Urothelium cell line (cell line): ENCODE measurements at regions not wholly inside any gene's neighbourhood (a gene's known extent, or its start where the extent isn't known, plus 50 kb on each side); places are given as distances from the start of the nearest gene placed in this dataset.
"Not testable (repeated sequence)": the region's sequence is repeated elsewhere in the genome, so short reads cannot be mapped to it uniquely, and the experiment has no call there.

Experiments used
- DNase-seq: peaks from one replicate; pipeline ENCODE4 v3.0.0; 2011; ENCODE audit warnings: low spot score, mixed read lengths
- FAIRE-seq: peaks from 2 replicates; lab custom pipeline; 2011; peaks lifted over from hg19 to GRCh38; lab: Jason Lieb, UNC

DNA sequence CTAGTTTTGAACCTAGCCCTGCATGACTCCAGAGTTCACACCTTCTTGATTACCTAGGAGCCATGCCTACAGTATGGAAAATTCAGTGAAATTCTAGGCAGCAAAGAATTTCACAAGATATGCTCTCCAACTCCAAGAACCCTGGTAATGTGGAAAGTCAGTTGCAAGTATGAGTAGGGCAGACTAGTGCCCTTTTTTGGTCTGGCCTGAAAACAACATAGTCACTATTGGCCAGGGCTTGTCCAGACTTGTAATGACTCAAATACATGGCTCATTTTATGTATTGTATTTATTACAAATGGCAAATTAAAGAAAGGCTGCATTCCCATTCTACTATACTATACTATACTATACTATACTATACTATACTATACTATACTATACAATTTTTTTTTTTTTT is 160.4 kb downstream of the ESM1 start:
- FAIRE-seq = no peak
- DNase-seq = no peak

DNA sequence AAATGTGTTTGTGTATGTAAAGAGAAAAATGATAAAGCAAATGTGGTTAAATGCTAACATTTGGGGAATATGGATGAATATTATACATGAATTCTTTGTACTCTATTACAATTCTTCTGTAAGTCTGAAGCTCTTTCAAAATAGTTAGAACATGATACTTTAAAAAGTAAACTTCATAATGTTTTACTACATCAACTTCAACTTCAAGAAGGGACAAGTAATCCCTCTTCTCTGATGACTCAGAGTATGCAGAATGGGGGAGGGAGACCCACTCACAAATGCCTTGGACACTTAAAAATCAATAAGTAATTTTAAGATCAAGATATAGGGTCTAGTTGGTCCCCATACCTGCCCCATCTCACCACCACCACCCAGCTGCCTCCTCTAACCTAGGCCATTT is 162.4 kb downstream of the ESM1 start:
- FAIRE-seq (no peak), DNase-seq (no peak)

DNA sequence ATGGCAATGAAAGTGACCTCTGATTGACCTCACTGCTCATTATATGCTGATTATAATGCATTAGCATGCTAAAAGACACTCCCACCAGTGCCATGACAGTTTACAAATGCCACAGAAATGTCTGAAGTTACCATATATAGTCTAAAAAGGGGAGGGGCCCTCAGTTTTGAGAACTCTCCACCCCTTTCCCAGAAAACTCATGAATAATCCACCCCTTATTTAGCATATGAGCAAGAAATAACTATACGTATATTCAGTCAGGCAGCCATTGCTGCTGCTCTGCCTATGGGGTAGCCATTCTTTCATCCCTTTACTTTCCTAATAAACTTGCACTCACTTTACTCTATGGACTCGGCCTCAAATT is 163.1 kb downstream of the ESM1 start:
- DNase-seq (no peak), FAIRE-seq (no peak)

DNA sequence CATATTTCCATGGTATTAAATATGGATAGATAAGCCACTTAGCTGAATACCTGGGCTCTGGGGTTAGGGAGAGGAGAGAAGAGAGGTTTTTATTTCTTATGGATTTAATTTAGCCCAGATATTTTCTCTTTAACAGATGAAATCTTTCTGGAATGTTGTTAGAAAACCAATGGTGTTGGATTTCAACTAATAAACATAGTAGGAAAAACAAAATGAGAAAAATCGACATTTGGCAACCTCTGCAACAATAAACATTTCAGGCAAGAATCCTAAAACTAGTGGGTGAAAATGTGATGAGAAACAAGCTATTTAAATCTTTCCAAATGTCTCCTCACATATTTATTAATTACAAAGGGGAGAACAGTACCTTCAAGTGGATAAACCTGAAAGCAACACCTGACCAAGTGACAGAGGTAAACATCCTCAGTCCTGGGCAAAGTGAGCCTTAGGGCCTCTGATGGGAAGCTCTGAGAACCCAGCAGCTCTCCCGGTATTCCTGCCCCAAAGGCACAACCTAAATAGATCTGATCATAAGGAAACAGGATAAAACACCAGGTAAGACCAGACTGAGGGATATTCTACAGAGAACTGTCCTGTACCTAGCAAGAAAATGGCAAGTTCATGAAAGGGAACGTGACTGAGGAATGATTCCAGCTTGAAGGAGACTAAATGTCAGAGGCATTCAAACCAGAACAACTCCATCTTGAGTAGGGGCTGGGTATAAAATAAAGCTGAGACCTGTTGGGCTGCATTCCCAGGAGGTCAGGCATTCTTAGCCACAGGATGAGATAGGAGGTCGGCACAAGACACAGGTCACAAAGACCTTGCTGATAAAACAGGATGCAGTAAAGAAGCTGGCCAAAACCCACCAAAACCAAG is 163.7 kb downstream of the ESM1 start:
- DNase-seq = no peak
- FAIRE-seq = peak; percentile 23

DNA sequence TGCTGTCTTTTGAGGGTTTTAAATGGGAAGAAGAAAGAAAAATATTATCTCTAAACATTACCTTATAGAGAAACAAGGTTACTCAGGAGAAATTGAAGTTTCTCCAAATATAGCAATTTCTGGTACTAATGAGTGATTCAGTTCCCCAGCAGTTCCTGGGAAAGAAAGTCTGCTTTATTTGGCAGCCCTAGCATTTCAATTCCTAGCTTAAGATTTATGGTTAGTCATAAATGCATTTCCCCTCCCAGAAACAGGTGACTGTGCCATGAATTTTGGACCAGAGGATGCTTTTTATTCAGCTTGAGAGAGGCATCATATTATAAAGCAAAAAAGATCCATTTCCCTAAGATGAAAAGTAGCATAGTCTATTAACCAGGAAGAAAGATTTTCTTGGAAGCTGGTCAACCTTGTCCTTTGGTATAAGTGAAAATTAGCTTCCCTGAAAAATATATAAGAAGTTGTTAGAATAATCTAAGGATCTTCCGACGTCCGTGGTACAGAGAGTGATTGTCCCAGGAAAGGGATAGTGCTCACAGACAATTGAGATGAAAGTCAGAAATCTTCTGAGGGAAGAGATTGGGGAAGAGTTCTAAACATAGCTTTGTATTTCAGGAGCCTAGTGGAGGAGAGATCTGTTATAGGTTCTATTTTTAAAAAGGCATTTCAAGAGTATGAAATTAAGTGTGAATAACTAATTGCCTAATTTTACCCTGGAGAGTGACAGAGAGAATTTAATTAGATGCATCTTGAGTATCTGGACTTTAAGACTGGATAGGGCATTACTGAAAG is 164.9 kb downstream of the ESM1 start:
- FAIRE-seq = no peak

DNA sequence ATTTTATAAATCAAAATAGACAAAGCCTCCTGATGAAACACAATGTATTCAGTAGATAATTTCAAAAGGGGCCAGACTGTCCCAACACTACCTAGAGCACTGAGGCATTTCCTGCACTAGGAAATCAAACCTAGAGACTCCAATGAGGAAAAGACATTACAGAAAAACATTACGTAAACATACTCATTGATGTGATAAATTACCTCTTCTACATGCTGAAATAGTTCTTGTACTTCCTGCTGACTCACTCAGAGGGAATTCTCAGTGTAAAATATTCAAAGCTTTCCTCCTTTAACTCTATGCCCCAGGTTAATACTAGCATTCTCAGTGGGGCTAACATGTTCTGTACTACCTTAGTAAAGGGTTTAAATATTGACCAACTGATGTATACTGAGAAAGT is 178.0 kb downstream of the ESM1 start:
- FAIRE-seq (no peak), DNase-seq (peak; percentile 49)

More for the DNA sequence above, 164.9 kb downstream of the ESM1 start:
- no peak for DNase-seq

DNA sequence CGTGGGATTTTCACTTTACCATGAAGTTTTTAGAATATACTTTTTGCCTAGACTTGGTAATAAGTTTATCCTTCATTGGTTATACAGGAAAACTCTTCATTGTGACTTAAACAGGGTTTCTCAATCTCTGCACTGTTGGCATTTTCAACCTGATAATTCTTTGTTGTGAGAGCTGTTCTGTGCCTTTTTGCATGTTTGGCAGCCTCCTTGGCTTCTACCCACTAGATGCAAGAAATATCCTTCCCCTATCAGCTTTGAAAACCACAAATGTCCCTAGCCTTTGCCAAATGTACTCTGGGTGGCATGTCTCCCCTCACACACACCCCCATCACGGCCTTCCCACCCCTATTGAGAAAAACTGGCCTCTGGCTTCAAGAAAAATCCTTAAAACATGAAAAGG is 180.9 kb downstream of the ESM1 start:
- DNase-seq = no peak
- no peak for FAIRE-seq

DNA sequence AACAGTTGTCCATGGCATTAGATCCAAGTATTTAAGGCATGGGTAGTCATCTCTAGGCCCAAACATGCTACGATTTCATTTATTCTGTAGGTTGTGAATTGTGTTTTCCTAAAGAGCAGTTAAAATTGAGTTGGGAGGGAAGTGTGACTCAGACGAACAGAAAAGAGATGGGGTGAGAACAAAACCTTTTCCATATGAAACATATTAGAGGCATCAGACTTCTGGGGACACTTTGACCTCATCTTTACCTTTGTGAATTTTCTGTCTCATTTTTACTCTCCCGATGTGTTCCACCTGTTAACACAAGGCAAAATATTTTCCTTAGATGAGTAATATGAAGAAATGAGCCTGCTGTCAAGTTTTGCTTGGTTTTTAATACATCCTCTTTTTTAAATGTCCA is 181.3 kb downstream of the ESM1 start:
- FAIRE-seq (no peak), DNase-seq (no peak)

DNA sequence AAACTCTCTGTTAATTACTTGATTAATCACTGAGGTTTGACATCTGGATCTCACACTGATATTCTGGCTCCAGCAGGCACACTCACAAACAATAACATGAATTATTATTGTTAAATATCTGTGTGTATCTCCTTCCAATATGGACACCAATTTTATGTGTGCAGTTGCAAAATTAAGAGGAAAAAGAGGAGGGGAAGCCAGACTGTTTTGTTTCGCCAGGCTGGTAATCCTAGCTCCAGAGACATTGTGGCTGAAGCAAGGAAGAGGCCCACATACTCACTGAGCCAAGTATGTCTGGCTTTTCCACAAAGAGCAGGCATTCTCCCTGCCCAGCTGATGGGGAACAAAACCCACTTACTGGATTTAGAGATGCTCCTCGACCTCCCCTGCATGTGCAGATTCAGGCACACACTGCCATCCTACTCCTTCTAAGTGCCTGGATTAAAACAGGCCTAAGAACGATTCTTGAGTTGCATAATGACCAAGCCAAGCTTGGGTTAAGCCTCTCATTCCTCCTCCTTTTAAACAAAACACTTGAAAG is 181.9 kb downstream of the ESM1 start:
- DNase-seq (no peak), FAIRE-seq (no peak)

DNA sequence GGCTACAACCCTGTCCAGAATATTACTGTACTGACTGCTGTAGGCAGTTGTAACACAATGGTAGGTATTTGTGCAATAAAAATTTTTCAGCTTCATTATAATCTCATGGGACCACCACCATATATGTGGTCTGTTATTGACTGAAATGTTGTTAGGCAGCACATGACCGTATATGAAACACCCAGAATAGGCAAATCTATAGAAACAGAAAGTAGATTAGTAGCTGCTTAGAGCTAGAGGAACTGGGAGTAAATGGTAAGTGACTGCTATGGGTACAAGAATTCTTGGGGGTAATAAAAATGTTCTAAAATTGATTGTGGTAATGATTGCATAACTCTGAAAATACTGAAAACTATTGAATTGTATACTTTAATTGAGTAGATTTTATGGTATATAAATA is 185.7 kb downstream of the ESM1 start:
- no peak for FAIRE-seq
- no peak for DNase-seq

DNA sequence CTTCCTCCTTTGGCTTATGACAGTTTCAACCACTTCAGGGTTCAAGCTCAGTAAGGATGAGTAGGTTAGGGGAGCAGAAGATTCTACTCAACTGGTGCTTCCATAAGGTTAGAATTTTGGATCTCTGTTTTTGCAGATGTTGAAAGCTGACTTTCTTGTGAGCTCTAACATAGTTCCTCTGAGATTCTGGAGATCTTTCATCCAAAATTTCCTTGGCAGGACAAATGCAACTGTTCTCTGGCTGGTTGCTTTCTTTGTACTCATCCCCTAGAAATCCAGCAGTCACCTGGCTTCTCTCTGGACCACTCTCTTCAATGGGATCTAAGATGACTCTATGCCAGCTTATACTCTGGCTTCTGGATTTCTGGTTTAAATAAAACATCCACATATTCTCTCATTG is 189.6 kb downstream of the ESM1 start:
- no peak for FAIRE-seq

DNA sequence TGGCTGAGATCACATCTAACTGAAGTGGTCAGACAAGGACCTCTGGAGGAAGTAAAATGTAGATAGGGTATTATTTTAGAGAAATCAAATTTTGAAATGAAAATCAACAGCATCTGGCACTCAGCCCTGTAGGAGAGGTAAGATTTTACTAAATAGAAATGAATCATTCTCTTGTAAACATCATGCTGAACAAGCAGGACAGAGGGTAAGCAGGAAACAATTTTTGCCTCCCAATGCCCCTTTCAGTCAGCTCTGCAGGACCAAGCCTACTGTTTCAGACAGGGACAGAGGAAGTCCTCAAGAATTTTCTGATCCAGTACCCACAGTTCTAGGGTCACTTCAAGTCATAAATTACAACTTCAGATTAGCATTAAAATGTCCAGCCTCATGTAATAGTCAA is 190.1 kb downstream of the ESM1 start:
- no peak for DNase-seq
- FAIRE-seq = no peak

More for the DNA sequence above, 189.6 kb downstream of the ESM1 start:
- no peak for DNase-seq

DNA sequence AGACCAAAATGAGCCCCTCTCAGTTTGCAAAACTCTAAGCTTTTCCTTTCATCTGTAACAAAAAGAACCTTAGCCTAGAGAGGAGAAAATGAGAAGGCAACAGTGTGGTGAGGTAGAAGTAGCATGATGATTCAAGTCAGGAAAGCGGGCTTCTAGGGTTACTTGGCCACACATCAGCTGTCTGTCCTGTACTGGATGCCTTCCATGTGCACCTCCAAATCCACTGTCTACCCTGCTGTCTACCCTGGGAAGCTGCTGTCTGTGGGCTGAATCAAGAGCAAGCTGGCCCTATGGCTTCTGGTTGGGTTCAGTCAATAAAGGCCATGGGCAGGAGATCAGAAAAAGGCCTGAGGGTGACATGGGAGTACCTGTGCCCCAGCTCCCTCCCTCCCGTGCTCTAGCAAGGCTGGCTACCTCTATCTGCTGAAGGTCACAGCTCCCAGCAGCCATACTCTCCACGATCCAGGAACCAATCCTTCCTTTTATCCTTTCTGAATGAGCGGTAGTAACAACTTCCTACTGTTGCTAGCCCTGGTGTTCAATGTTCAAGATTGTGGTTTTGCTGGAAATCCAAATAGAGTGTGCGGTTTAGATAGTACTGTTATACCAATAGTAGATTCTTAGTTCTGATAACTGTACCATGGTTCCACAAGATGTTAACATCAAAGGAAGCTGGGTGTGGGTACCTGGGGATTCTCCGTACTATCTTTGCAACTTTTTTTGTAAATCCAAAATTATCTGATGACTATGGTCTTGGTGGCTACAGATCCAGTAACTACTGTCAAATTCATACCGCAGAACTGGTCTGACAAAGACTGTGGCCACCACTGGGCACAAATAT is 191.0 kb downstream of the ESM1 start:
- no peak for DNase-seq
- no peak for FAIRE-seq

DNA sequence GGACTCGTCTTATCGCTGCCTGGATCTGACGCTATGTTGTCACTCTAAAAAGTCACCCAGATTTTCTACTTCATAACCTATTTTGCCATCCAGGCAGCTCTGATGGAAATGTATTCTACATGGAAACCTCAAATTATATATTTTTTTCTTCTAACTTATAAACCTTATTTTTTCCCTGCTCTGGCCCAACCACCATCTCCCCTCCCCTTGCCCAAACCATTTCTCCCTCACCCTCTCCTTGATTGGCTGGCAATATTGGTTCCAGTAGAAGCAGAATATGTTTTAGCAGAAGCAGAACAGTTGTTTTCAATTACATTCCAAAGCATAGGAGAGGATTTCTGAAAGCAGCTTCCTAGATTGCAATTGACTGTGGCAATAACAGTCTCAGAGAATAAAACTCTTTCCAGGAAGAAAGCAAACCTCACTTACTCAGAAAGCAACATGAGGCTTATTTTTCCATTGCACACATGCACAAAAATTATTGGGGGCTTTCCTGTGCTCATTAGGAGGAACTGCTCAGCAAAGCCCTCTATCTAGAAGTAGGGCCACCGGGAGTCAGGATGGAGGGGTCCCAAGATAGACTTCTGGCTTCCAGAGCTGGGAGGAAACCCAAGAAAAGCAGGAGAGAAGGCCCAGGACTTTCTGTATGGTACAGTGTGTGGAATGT is 191.8 kb downstream of the ESM1 start:
- FAIRE-seq = no peak

DNA sequence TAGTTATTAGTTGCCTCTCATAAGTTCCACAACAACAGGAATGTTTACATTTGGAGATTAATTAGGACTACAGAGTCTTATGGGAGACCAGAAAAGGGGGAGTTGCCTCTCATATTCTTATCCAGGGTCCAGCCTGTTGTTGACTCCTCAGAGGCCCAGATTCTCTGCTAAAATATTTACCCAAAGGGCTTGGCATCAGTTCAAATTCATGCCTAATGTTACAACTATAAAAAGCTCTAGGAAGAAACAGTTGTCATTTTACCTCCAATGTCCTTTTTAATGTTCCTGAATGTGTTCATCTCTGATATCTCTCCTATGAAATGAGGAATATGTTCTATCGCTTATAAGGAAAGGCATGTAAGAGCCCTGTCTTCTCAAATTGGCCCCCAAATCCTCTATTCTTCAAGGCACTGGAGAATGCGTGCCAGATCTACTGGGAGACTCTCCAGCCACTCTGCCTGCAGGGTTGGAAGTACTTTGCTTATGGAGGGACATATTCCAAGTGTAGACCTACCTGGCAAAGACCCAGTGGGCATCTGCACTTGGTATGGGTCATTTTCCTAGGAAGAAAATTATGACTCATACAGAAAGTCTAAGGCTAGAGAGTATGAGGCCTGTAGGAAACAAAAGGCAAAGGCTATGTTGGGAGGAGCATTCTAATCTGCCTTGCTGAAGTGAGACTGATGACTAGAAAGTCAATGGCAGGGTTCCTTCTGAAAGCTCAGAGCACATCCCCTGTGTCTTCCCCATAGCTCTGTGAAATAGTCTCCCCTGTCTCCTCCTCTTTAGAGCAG is 192.6 kb downstream of the ESM1 start:
- DNase-seq = no peak
- no peak for FAIRE-seq

More for the DNA sequence above, 191.8 kb downstream of the ESM1 start:
- DNase-seq = no peak

DNA sequence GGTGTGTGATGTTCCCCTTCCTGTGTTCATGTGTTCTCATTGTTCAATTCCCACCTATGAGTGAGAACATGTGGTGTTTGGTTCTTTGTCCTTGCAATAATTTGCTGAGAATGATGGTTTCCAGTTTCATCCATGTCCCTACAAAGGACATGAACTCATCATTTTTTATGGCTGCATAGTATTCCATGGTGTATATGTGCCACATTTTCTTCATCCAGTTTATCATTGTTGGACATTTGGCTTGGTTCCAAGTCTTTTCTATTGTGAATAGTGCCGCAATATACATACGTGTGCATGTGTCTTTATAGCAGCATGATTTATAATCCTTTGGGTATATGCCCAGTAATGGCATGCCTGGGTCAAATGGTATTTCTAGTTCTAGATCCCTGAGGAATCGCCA is 197.5 kb downstream of the ESM1 start:
- not testable (repeated sequence) for FAIRE-seq, DNase-seq

DNA sequence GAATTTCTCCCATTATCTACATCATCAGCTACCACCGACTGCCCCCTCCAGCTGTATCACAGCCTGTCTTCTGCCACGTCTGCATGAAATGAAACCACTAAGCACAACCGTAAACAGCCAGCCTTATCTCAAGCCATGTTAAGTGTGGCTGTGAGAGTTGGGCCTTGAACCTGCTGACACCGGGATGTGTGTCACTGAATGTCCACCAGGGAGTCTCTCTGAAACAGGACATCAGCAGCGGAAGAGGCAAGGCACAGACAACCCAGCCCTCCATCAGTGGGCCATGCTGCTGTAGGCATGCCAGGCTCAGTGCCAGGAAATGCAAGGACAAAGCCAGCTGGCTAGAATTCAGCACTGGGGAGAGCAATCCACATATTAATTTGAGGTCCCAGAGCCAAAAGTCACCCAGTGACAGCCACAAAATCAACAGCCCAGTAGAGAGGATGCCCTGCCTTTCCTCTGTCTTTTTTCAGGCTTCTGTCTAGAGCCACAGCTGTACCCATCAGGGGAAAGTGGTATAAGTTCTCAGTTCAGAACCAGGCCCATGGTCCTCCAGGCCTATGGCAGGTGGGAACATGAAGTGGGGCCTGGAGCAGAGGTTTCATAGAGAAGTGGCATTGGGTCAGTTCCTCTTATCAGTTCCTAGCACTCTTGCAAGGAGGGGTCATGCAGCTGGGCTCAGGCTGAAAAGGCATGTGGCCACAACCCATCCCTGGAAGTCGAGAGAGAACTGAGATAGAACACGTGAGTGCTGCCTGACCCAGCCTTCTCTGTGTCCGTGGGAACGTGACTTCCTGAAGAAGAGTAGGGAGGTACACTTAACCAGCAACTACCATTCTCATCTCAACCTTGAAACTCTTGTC is 199.4 kb downstream of the ESM1 start:
- no peak for DNase-seq
- FAIRE-seq = no peak

DNA sequence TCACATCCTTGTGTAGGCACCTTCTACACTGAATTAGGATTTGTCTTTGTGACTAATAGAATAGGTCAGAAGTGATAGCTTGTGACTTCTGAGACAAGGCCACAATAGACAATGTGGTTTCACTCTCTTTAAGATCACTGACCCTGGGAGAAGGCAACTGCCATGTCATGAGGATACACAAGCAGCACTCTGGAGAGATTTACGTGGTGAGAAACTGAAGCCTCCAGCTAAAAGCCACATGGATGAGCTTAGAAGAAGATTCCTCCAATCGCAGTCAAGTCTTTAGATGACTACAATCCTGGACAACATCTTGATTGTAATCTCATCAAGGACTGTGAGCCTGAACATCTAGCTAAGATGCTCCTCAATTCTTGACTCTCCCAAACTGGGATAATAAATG is 206.6 kb downstream of the ESM1 start:
- DNase-seq = no peak
- no peak for FAIRE-seq

DNA sequence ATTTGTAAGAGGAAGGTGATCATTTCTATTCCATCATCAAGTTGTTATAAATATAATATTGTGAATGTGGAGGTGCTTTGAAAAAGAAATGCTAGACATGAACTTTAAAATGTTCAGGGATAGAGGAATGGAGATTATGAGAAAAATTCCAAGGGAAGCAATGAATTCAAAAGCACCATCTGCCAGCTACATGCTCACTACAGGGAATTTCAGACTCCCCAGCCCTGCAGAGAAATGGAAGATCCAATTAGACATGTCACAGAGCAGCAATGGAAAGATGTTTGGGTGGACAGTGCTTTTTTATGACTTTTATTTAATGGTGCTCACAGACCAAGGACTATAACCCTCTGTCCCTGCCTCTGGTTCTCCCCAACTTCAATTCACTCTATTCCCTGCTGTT is 209.7 kb downstream of the ESM1 start:
- FAIRE-seq = no peak

More for the DNA sequence above, 209.7 kb downstream of the ESM1 start:
- DNase-seq = no peak
